Endodermal cell (in vitro differentiated cells): ENCODE measurements at regions not wholly inside any gene's neighbourhood (a gene's known extent, or its start where the extent isn't known, plus 50 kb on each side); places are given as distances from the start of the nearest gene placed in this dataset.

Source experiments
- DNase-seq: peaks from one replicate; pipeline ENCODE4 v3.0.0-alpha.2; 2017
- H3K27ac ChIP-seq: 2 replicates; pipeline ENCODE4 v1.5.1; 2013; ENCODE audit warnings: mild to moderate bottlenecking, low read depth, low read length, moderate library complexity
- H3K27me3 ChIP-seq: 2 replicates; pipeline ENCODE4 v1.6.1; 2013; ENCODE audit warnings: mild to moderate bottlenecking, low read length, moderate library complexity; ENCODE audit not compliant: insufficient read depth, control insufficient read depth, poor library complexity, severe bottlenecking
- H3K36me3 ChIP-seq: 2 replicates; pipeline ENCODE4 v1.7.0; 2013; ENCODE audit warnings: mild to moderate bottlenecking, low read length, moderate library complexity; ENCODE audit not compliant: control insufficient read depth, insufficient read depth
- H3K4me1 ChIP-seq: one replicate; pipeline ENCODE4 v1.7.0; 2013; ENCODE audit warnings: low read length; ENCODE audit not compliant: control insufficient read depth, insufficient read depth
- H3K4me3 ChIP-seq: 2 replicates; pipeline ENCODE4 v1.5.1; 2013; ENCODE audit warnings: mild to moderate bottlenecking, low read length, moderate library complexity
- H3K9ac ChIP-seq: 2 replicates; pipeline ENCODE4 v1.6.1; 2013; ENCODE audit warnings: mild to moderate bottlenecking, low read length, moderate library complexity; ENCODE audit not compliant: poor library complexity, severe bottlenecking; ENCODE audit errors: extremely low read depth
- H3K9me3 ChIP-seq: 2 replicates; pipeline ENCODE4 v1.6.1; 2013; ENCODE audit warnings: mild to moderate bottlenecking, low read length, moderate library complexity; ENCODE audit not compliant: control insufficient read depth
- H3K27ac Mint-ChIP-seq: 2 replicates; pipeline ENCODE4 v1.8.0; 2020; ENCODE audit warnings: mixed read lengths
- H3K27me3 Mint-ChIP-seq: 2 replicates; pipeline ENCODE4 v1.8.0; 2021; ENCODE audit warnings: mild to moderate bottlenecking, mixed read lengths; ENCODE audit not compliant: insufficient read depth
- H3K36me3 Mint-ChIP-seq: 2 replicates; pipeline ENCODE4 v1.8.0; 2020; ENCODE audit warnings: low read depth, mixed read lengths
- H3K4me1 Mint-ChIP-seq: 2 replicates; pipeline ENCODE4 v1.8.0; 2020; ENCODE audit warnings: mixed read lengths
- H3K4me3 Mint-ChIP-seq: 2 replicates; pipeline ENCODE4 v1.8.0; 2020; ENCODE audit warnings: mild to moderate bottlenecking, moderate library complexity, mixed read lengths
- H3K9me3 Mint-ChIP-seq: 2 replicates; pipeline ENCODE4 v1.8.0; 2020; ENCODE audit warnings: mild to moderate bottlenecking, mixed read lengths
- WGBS, 2 experiments: methylation state at CpG; one replicate each; pipeline versions ENCODE4 v1.1.5 to v1.1.7; 2013; ENCODE audit warnings: missing lambda C conversion rate in 2 of 2, mixed read lengths in 1 of 2; ENCODE audit not compliant: insufficient coverage in 1 of 2, insufficient read length in 1 of 2; 5-methylcytosine and 5-hydroxymethylcytosine counted together
- TF ChIP-seq, protein P1 (sequence below): fragments of 200-600 bp; sonication (generic); conservative IDR thresholded peaks from 2 replicates; pipeline ENCODE4 v1.5.0; 2021; ENCODE audit warnings: antibody characterized with exemption, mild to moderate bottlenecking

DNA sequence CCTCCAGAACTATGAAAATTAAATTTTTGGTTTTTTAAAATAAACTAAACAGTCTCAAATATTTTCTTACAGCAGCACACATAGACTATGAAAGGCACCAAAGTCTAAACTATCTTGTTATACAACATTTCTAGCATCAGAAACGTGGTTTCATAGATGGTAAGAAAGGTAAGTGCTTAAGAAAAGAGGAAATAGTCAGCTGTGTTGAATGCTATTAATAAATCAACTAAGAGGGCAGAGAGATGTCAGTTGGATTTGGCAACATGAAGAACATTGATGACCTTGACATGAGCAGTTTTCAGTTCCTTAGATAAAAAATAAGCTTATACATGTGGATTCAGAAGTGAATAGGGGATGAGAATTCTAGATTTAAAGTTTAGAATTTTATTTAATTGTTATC, 113.6 kb downstream of the RFX6 start:
- peaks cover 16% of the 10 kb centered on the region for H3K9me3 ChIP-seq
- no peaks in the 10 kb centered on the region for H3K27me3 ChIP-seq
- H3K4me3 Mint-ChIP-seq: no peak overlapping the region
- H3K27ac ChIP-seq: no peak overlapping the region
- H3K9ac ChIP-seq: no peak overlapping the region
- peaks cover 7% of the 10 kb centered on the region for H3K9me3 Mint-ChIP-seq
- WGBS, 2 experiments: 87% methylated on average over 1 of the region's 1 CpG; no CpG with 5 or more reads in 1 of the 2 experiments
- H3K27me3 Mint-ChIP-seq: no peaks in the 10 kb centered on the region
- no peak for DNase-seq
- no peak overlapping the region for H3K27ac Mint-ChIP-seq
- TF ChIP-seq, protein P1, sequence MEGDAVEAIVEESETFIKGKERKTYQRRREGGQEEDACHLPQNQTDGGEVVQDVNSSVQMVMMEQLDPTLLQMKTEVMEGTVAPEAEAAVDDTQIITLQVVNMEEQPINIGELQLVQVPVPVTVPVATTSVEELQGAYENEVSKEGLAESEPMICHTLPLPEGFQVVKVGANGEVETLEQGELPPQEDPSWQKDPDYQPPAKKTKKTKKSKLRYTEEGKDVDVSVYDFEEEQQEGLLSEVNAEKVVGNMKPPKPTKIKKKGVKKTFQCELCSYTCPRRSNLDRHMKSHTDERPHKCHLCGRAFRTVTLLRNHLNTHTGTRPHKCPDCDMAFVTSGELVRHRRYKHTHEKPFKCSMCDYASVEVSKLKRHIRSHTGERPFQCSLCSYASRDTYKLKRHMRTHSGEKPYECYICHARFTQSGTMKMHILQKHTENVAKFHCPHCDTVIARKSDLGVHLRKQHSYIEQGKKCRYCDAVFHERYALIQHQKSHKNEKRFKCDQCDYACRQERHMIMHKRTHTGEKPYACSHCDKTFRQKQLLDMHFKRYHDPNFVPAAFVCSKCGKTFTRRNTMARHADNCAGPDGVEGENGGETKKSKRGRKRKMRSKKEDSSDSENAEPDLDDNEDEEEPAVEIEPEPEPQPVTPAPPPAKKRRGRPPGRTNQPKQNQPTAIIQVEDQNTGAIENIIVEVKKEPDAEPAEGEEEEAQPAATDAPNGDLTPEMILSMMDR: no peak
- peaks cover 22% of the 10 kb centered on the region for H3K4me1 Mint-ChIP-seq
- H3K36me3 Mint-ChIP-seq: no peaks in the 10 kb centered on the region
- H3K36me3 ChIP-seq: no peaks in the 10 kb centered on the region
- H3K4me1 ChIP-seq: no peaks in the 10 kb centered on the region
- no peak overlapping the region for H3K4me3 ChIP-seq

DNA sequence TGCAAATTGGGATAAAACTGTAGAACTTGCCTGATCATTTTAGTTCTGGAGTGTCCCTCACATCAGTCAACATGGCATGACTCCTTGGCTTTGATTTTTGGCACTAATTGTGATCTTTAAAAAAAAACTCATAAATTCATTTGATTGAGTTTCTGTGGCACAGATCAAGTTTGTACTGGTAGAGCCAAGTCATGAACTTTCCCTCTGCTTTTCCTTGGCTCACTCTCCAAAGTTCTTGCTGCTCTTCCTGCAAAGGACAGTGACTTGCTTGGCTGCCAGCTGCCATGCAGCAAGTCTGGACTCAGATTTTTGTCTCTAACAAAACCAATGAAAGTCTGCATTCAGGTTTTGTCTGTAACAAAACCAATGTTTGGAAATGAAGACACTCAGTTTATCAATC, 115.5 kb downstream of the RFX6 start:
- Mint-ChIP-seq H3K36me3 (no peaks in the 10 kb centered on the region), H3K27ac (no peak overlapping the region), H3K9me3 (peaks cover 9% of the 10 kb centered on the region), H3K4me3 (no peak overlapping the region), H3K27me3 (no peaks in the 10 kb centered on the region), H3K4me1 (peaks cover 32% of the 10 kb centered on the region)
- Histone ChIP-seq H3K9me3 (peaks cover 19% of the 10 kb centered on the region), H3K27ac (no peak overlapping the region), H3K4me1 (no peaks in the 10 kb centered on the region), H3K36me3 (no peaks in the 10 kb centered on the region), H3K27me3 (no peaks in the 10 kb centered on the region), H3K4me3 (no peak overlapping the region), H3K9ac (no peak overlapping the region)
- TF ChIP-seq, protein P1: no peak
- no peak for DNase-seq

DNA sequence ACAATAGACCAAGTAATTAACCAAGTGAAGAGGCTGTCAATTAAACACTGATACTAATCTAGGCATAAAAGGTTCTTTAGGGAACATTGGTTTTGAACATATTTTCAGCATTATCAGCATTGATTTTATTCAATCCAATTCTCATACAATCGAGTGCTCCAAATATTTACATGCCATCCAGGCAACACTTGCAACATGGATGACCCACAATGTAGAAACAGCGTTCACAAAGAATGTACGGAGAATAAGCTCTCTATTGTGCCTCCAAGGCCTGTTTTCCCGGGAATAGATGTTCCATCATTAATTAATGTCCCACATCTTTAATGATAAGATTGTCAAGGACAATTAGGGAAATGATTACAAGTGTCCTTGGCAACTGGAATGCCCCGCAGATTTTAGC, 117.4 kb downstream of the RFX6 start:
- Histone ChIP-seq H3K4me1 (no peaks in the 10 kb centered on the region), H3K27ac (no peak overlapping the region), H3K9me3 (peaks cover 19% of the 10 kb centered on the region), H3K27me3 (peaks cover 6% of the 10 kb centered on the region), H3K4me3 (no peak overlapping the region), H3K9ac (no peak overlapping the region), H3K36me3 (no peaks in the 10 kb centered on the region)
- H3K27me3 Mint-ChIP-seq: peaks cover 7% of the 10 kb centered on the region
- DNase-seq: no peak
- WGBS, 2 experiments: 93 to 100% methylated on average over 1 to 5 of the region's 5 CpGs
- H3K9me3 Mint-ChIP-seq: peaks cover 9% of the 10 kb centered on the region
- no peak overlapping the region for H3K4me3 Mint-ChIP-seq
- H3K36me3 Mint-ChIP-seq: no peaks in the 10 kb centered on the region
- H3K4me1 Mint-ChIP-seq: peaks cover 31% of the 10 kb centered on the region
- TF ChIP-seq, protein P1: no peak
- no peak overlapping the region for H3K27ac Mint-ChIP-seq
